H1 (cell line): ENCODE measurements at regions not wholly inside any gene's neighbourhood (a gene's known extent, or its start where the extent isn't known, plus 50 kb on each side); places are given as distances from the start of the nearest gene placed in this dataset.

Experiments used
- CTCF ChIA-PET: fragments of 300-600 bp; sonication (Branson Sonifier 250); formaldehyde crosslinking; loops from one replicate; lab custom pipeline; 2021; ENCODE audit not compliant: partially characterized antibody; lab: Charles Lee
- POLR2A ChIA-PET: fragments of 300-600 bp; sonication (Branson Sonifier 250); formaldehyde crosslinking; loops from one replicate; lab custom pipeline; 2021; ENCODE audit warnings: inconsistent platforms; ENCODE audit not compliant: partially characterized antibody; lab: Charles Lee
- DNase-seq, 2 experiments: peaks; one replicate each; pipeline versions ENCODE4 v3.0.0 to v3.0.0-alpha.2; 2010 to 2022; ENCODE audit warnings: low spot score in 2 of 2, low read depth in 1 of 2, mixed read lengths in 1 of 2
- FAIRE-seq: peaks from 2 replicates; lab custom pipeline; 2011; peaks lifted over from hg19 to GRCh38; lab: Jason Lieb, UNC
- H2AFZ ChIP-seq: 2 replicates; pipeline ENCODE4 v1.8.1; 2012; ENCODE audit warnings: low read length, inconsistent platforms
- H2AK5ac ChIP-seq: 2 replicates; pipeline ENCODE4 v1.6.1; 2013; ENCODE audit warnings: low read depth, low read length
- H2BK120ac ChIP-seq: replicated peaks from 2 replicates; pipeline ENCODE3; 2013; ENCODE audit warnings: low read depth, low read length, inconsistent platforms
- H2BK12ac ChIP-seq: 2 replicates; pipeline ENCODE4 v1.6.1; 2013; ENCODE audit warnings: low read depth, low read length
- H2BK15ac ChIP-seq: 2 replicates; pipeline ENCODE4 v1.6.1; 2013; ENCODE audit warnings: low read length
- H2BK20ac ChIP-seq: 2 replicates; pipeline ENCODE4 v1.6.1; 2013; ENCODE audit warnings: low read length
- H2BK5ac ChIP-seq: 2 replicates; pipeline ENCODE4 v1.6.1; 2013; ENCODE audit warnings: low read depth, low read length
- H3K14ac ChIP-seq: 2 replicates; pipeline ENCODE4 v1.6.1; 2013; ENCODE audit warnings: inconsistent platforms; ENCODE audit not compliant: insufficient read length
- H3K18ac ChIP-seq: 2 replicates; pipeline ENCODE4 v1.6.1; 2013; ENCODE audit warnings: low read length; ENCODE audit errors: extremely low read depth
- H3K23ac ChIP-seq: 2 replicates; pipeline ENCODE4 v1.6.1; 2013; ENCODE audit warnings: inconsistent platforms; ENCODE audit not compliant: insufficient read length
- H3K23me2 ChIP-seq: 2 replicates; pipeline ENCODE4 v1.6.1; 2013; ENCODE audit warnings: low read depth, low read length
- H3K27ac ChIP-seq: 2 replicates; pipeline ENCODE4 v1.6.1; 2011; ENCODE audit warnings: low read depth, low read length, inconsistent platforms
- H3K27me3 ChIP-seq, 4 experiments: replicated peaks in 1 of 4; 1 replicate in 1 of 4; 2 replicates in 3 of 4; pipeline versions ENCODE4 v1.6.1 to v1.8.1; 2011 to 2013; ENCODE audit warnings: low read length in 3 of 4, mild to moderate bottlenecking in 3 of 4, inconsistent platforms in 2 of 4, mixed read lengths in 2 of 4, moderate library complexity in 1 of 4; ENCODE audit not compliant: control insufficient read depth in 3 of 4, insufficient read depth in 3 of 4; ENCODE audit errors: extremely low read depth in 1 of 4
- H3K36me3 ChIP-seq, 4 experiments: 2 replicates each; pipeline versions ENCODE4 v1.6.1 to v1.8.1; 2011 to 2013; ENCODE audit warnings: mild to moderate bottlenecking in 4 of 4, low read length in 3 of 4, moderate library complexity in 2 of 4, control low read depth in 1 of 4, inconsistent platforms in 1 of 4; ENCODE audit not compliant: insufficient read depth in 4 of 4, control insufficient read depth in 2 of 4
- H3K4ac ChIP-seq: replicated peaks from 2 replicates; pipeline ENCODE3; 2013; ENCODE audit warnings: low read length, low read depth, mixed read lengths, inconsistent platforms; ENCODE audit not compliant: insufficient read length
- H3K4me1 ChIP-seq, 4 experiments: replicated peaks in 1 of 4; 1 replicate in 1 of 4; 2 replicates in 3 of 4; pipeline versions ENCODE4 v1.6.1 to v1.8.1; 2011 to 2013; ENCODE audit warnings: low read length in 3 of 4, inconsistent platforms in 2 of 4, mixed read lengths in 1 of 4; ENCODE audit not compliant: insufficient read depth in 4 of 4, control insufficient read depth in 3 of 4
- H3K4me2 ChIP-seq, 2 experiments: 2 replicates each; pipeline versions ENCODE4 v1.6.1 to v1.8.1; 2011 to 2013; ENCODE audit warnings: low read depth in 2 of 2, low read length in 2 of 2, control low read depth in 1 of 2, inconsistent platforms in 1 of 2, mild to moderate bottlenecking in 1 of 2; ENCODE audit not compliant: insufficient read depth in 1 of 2
- H3K4me3 ChIP-seq, 4 experiments: fragments of 200-600, 300-600 bp in 1 of 4; sonication (generic), shearing (Covaris generic), sonication (Bioruptor Twin) in 1 of 4; 2 replicates each; pipeline versions ENCODE4 v1.5.1 to v1.8.1; 2011 to 2016; ENCODE audit warnings: low read length in 4 of 4, low read depth in 3 of 4, control low read depth in 2 of 4, inconsistent platforms in 2 of 4, mild to moderate bottlenecking in 2 of 4, mixed read lengths in 1 of 4, moderate library complexity in 1 of 4; ENCODE audit not compliant: insufficient read depth in 2 of 4; ENCODE audit errors: extremely low read depth in 1 of 4
- H3K56ac ChIP-seq: replicated peaks from 2 replicates; pipeline ENCODE3; 2013; ENCODE audit warnings: low read depth, mild to moderate bottlenecking, mixed read lengths, low read length, inconsistent platforms; ENCODE audit not compliant: insufficient read length
- H3K79me1 ChIP-seq: 2 replicates; pipeline ENCODE4 v1.6.1; 2013; ENCODE audit warnings: low read depth, low read length, control low read depth
- H3K79me2 ChIP-seq, 2 experiments: 2 replicates each; pipeline versions ENCODE4 v1.6.1 to v1.8.1; 2012 to 2013; ENCODE audit warnings: low read length in 2 of 2, mild to moderate bottlenecking in 2 of 2, inconsistent platforms in 1 of 2; ENCODE audit not compliant: insufficient read depth in 2 of 2, control insufficient read depth in 1 of 2
- H3K9ac ChIP-seq, 4 experiments: replicated peaks in 1 of 4; 1 replicate in 1 of 4; 2 replicates in 3 of 4; pipeline versions ENCODE4 v1.6.1 to v1.8.1; 2011 to 2013; ENCODE audit warnings: low read depth in 3 of 4, low read length in 3 of 4, control low read depth in 2 of 4, mild to moderate bottlenecking in 2 of 4, moderate library complexity in 2 of 4, inconsistent platforms in 1 of 4; ENCODE audit errors: extremely low read depth in 1 of 4
- H3K9me3 ChIP-seq, 2 experiments: 2 replicates each; pipeline versions ENCODE4 v1.6.1 to v1.8.1; 2012 to 2013; ENCODE audit warnings: mild to moderate bottlenecking in 2 of 2, moderate library complexity in 2 of 2, control low read depth in 1 of 2, inconsistent platforms in 1 of 2, low read depth in 1 of 2, low read length in 1 of 2, mixed read lengths in 1 of 2; ENCODE audit not compliant: insufficient read depth in 2 of 2
- H4K20me1 ChIP-seq, 2 experiments: replicated peaks in 1 of 2; 2 replicates each; pipeline versions ENCODE3 to v1.8.1; 2011 to 2013; ENCODE audit warnings: inconsistent platforms in 2 of 2, low read length in 2 of 2, mild to moderate bottlenecking in 1 of 2; ENCODE audit not compliant: insufficient read depth in 2 of 2, control insufficient read depth in 1 of 2
- H4K5ac ChIP-seq: 2 replicates; pipeline ENCODE4 v1.6.1; 2013; ENCODE audit warnings: low read length, low read depth, mixed read lengths, inconsistent platforms; ENCODE audit not compliant: insufficient read length
- H4K8ac ChIP-seq: 2 replicates; pipeline ENCODE4 v1.8.0; 2013; ENCODE audit warnings: mild to moderate bottlenecking, moderate library complexity, low read length, inconsistent platforms; ENCODE audit not compliant: insufficient read depth; ENCODE audit errors: extremely low read depth
- H4K91ac ChIP-seq: replicated peaks from 2 replicates; pipeline ENCODE3; 2013; ENCODE audit warnings: low read length, mixed read lengths, inconsistent platforms; ENCODE audit not compliant: insufficient read length
- CEBPB ChIP-seq: IDR thresholded peaks from 2 replicates; pipeline ENCODE4 v1.6.1; 2012; ENCODE audit warnings: low read depth, low read length
- SIX5 ChIP-seq: IDR thresholded peaks from 2 replicates; pipeline ENCODE4 v1.6.1; 2011; ENCODE audit warnings: mild to moderate bottlenecking, low read depth, low read length
- SP4 ChIP-seq: IDR thresholded peaks from 2 replicates; pipeline ENCODE4 v1.6.1; 2012; ENCODE audit warnings: low read length, inconsistent platforms
- WGBS, 2 experiments: shearing (Covaris generic) in 1 of 2; methylation state at CpG; one replicate each; pipeline versions ENCODE4 v1.1.6 to v1.1.7; 2013 to 2015; ENCODE audit warnings: low lambda C conversion rate in 2 of 2, mixed read lengths in 2 of 2, inconsistent platforms in 1 of 2, low coverage in 1 of 2, missing lambda C conversion rate in 1 of 2; ENCODE audit not compliant: insufficient replicate concordance in 2 of 2, insufficient coverage in 1 of 2, insufficient read length in 1 of 2; ENCODE audit errors: extremely low coverage in 1 of 2, missing lambda C conversion rate in 1 of 2; 5-methylcytosine and 5-hydroxymethylcytosine counted together
- TF ChIP-seq, protein P1 (sequence below): IDR thresholded peaks from 2 replicates; pipeline ENCODE4 v1.6.1; 2011; ENCODE audit warnings: low read depth, mild to moderate bottlenecking, low read length; ENCODE audit not compliant: insufficient read depth

GRCh38 chr6:121691126-121691551 is 255.7 kb downstream of the GJA1 start:
- H3K9me3 ChIP-seq = no peaks in the 10 kb centered on the region
- no peaks in the 10 kb centered on the region for H3K36me3 ChIP-seq
- H3K4me1 ChIP-seq = peaks cover 0 to 7% (median 0%) of the 10 kb centered on the region in 4 experiments; a peak in 1 of 7 replicates
- no peak overlapping the region for H2AK5ac ChIP-seq
- H4K5ac ChIP-seq = no peak overlapping the region
- H4K91ac ChIP-seq = no peak overlapping the region
- H2BK20ac ChIP-seq = no peak overlapping the region
- H3K79me1 ChIP-seq = no peaks in the 10 kb centered on the region
- no peaks in the 10 kb centered on the region for H3K23me2 ChIP-seq
- H3K4me3 ChIP-seq = no peak overlapping the region
- no peak overlapping the region for H3K27ac ChIP-seq
- TF ChIP-seq SP4 (no peak), CEBPB (no peak), SIX5 (no peak)
- TF ChIP-seq, protein P1, sequence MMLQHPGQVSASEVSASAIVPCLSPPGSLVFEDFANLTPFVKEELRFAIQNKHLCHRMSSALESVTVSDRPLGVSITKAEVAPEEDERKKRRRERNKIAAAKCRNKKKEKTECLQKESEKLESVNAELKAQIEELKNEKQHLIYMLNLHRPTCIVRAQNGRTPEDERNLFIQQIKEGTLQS = no peak
- 88% methylated on average over 1 of the region's 1 CpG; no CpG with 5 or more reads in 1 of the 2 experiments for WGBS, 2 experiments
- FAIRE-seq (no peak), DNase-seq (no peak)
- no peak overlapping the region for H2BK5ac ChIP-seq
- no peak overlapping the region for H2BK120ac ChIP-seq
- H2AFZ ChIP-seq = no peak overlapping the region
- ChIA-PET CTCF (no interaction called here), POLR2A (no interaction called here)
- no peak overlapping the region for H3K23ac ChIP-seq
- H3K56ac ChIP-seq = no peak overlapping the region
- no peak overlapping the region for H3K9ac ChIP-seq
- no peak overlapping the region for H3K4ac ChIP-seq
- no peak overlapping the region for H3K14ac ChIP-seq
- no peak overlapping the region for H2BK12ac ChIP-seq
- H4K20me1 ChIP-seq = no peaks in the 10 kb centered on the region
- H3K18ac ChIP-seq = no peak overlapping the region
- H4K8ac ChIP-seq = no peak overlapping the region
- no peaks in the 10 kb centered on the region for H3K27me3 ChIP-seq
- H2BK15ac ChIP-seq = no peak overlapping the region
- H3K4me2 ChIP-seq = no peak overlapping the region
- no peaks in the 10 kb centered on the region for H3K79me2 ChIP-seq
